SU-DHL-6 (cell line): ENCODE measurements at regions not wholly inside any gene's neighbourhood (a gene's known extent, or its start where the extent isn't known, plus 50 kb on each side); places are given as distances from the start of the nearest gene placed in this dataset.

Source experiments
- H2AFZ ChIP-seq: fragments of 200-600 bp; sonication (generic); 2 replicates; pipeline ENCODE4 v1.6.1; 2014; ENCODE audit warnings: low read depth, mild to moderate bottlenecking, moderate library complexity, mixed read lengths, antibody characterized with exemption, low read length; ENCODE audit not compliant: severe bottlenecking
- H3F3A ChIP-seq: fragments of 200-600 bp; shearing (Covaris generic); 2 replicates; pipeline ENCODE4 v1.6.0; 2016; ENCODE audit warnings: antibody characterized with exemption, mild to moderate bottlenecking; ENCODE audit not compliant: insufficient read depth
- H3K27ac ChIP-seq: fragments of 200-600 bp; sonication (generic); 2 replicates; pipeline ENCODE4 v1.5.1; 2016; ENCODE audit warnings: low read depth, mild to moderate bottlenecking, low read length, moderate library complexity, mixed read lengths
- H3K27me3 ChIP-seq: fragments of 200-600 bp; sonication (generic), shearing (Covaris generic); 2 replicates; pipeline ENCODE4 v1.6.0; 2014; ENCODE audit warnings: mild to moderate bottlenecking, low read length
- H3K36me3 ChIP-seq: fragments of 200-600 bp; sonication (generic); 2 replicates; pipeline ENCODE4 v1.6.1; 2014; ENCODE audit warnings: mild to moderate bottlenecking, low read length, mixed read lengths
- H3K4me2 ChIP-seq: fragments of 300-600, 200-600 bp; shearing (Covaris generic), sonication (generic); 2 replicates; pipeline ENCODE4 v1.6.0; 2014; ENCODE audit warnings: low read length, low read depth, mild to moderate bottlenecking; ENCODE audit not compliant: poor library complexity, severe bottlenecking
- H3K4me3 ChIP-seq: fragments of 200-600 bp; sonication (generic); 2 replicates; pipeline ENCODE4 v1.5.1; 2014; ENCODE audit warnings: antibody characterized with exemption, low read length, mild to moderate bottlenecking, mixed read lengths; ENCODE audit not compliant: insufficient read depth, poor library complexity, severe bottlenecking
- H3K79me2 ChIP-seq: fragments of 200-600 bp; sonication (generic); 2 replicates; pipeline ENCODE4 v1.6.1; 2014; ENCODE audit warnings: mild to moderate bottlenecking, low read length, moderate library complexity; ENCODE audit not compliant: insufficient read depth
- H3K9ac ChIP-seq: fragments of 200-600 bp; sonication (generic); 2 replicates; pipeline ENCODE4 v1.7.0; 2014; ENCODE audit warnings: mild to moderate bottlenecking, low read length
- H3K9me2 ChIP-seq: fragments of 200-600 bp; sonication (generic); replicated peaks from 2 replicates; pipeline ENCODE4 v1.6.1; 2014; ENCODE audit warnings: low read length; ENCODE audit not compliant: insufficient read depth
- H3K9me3 ChIP-seq: fragments of 200-600 bp; sonication (generic); 2 replicates; pipeline ENCODE4 v1.6.1; 2014; ENCODE audit warnings: low read length, mixed read lengths; ENCODE audit not compliant: insufficient read depth
- H4K20me1 ChIP-seq: fragments of 200-600 bp; sonication (generic); 2 replicates; pipeline ENCODE4 v1.6.1; 2014; ENCODE audit warnings: low read depth, mild to moderate bottlenecking, antibody characterized with exemption, low read length, moderate library complexity, mixed read lengths
- EZH2phosphoT487 ChIP-seq: fragments of 200-600 bp; sonication (generic), shearing (Covaris generic); conservative IDR thresholded peaks from 2 replicates; pipeline ENCODE4 v1.6.1; 2018; ENCODE audit warnings: mild to moderate bottlenecking, antibody characterized with exemption, low read length, moderate library complexity, mixed read lengths
- TF ChIP-seq, protein P1 (sequence below): fragments of 200-600 bp; sonication (generic); IDR thresholded peaks from one replicate; pipeline ENCODE4 v1.5.1; 2017; ENCODE audit warnings: antibody characterized with exemption, mild to moderate bottlenecking, low read length, moderate library complexity; ENCODE audit not compliant: insufficient read depth, poor library complexity, severe bottlenecking

DNA sequence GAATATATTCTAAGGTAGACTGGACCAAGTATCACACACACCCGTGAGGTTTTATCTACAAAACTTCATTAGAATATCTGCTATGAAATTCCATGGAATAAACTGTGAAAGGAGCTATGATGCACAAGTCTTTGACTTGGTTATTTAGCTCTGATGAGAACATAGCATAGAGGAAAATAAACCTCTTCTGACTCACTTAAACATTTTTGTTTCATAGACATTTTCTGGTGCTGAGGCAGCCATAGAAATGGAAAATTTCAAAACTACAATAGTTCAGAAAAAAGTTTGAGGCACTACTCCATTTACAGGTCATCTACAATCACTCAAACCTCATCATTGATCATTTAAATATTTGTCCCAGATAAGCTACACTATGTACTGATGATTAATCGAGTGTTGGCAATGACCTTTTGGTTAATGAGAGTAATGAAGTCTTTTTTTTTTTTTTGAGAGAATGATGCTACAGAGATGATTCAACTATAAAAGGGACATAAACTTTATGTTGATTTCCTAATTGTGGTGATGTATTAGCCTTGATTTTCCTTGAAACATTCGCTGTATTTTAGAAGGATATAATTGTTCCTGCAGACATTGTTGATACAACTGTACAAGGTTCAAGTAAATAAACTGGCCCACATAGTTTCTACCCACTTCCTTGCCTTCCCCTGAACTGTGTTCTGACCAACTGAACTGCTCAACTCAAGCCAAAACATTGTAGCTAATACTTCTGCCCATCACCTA is 77.5 kb downstream of the AREG start:
- H2AFZ ChIP-seq = no peak overlapping the region

DNA sequence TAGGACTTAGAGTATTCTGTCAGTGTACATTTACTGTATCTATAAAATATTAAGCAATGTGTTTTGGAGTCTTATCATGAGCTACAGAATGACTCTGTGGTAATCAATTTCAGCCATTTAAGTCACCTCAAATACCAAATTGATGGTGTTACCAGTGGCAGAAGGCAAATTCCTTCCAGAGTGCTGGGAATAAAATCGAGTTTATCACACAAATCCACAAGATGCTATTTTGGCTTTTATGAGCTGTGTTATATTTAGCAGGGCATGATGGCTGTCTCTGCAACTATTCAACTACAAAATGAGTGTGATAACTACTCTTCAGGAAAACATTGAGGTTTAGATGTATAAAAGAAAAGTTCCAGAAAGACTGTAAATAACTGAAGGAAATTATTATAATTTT is 78.2 kb downstream of the AREG start:
- no peaks in the 10 kb centered on the region for H3K36me3 ChIP-seq
- no peaks in the 10 kb centered on the region for H4K20me1 ChIP-seq
- no peak overlapping the region for H3K4me3 ChIP-seq
- no peak overlapping the region for H3K4me2 ChIP-seq
- no peak overlapping the region for H2AFZ ChIP-seq
- no peaks in the 10 kb centered on the region for H3K9me2 ChIP-seq
- H3F3A ChIP-seq = no peaks in the 10 kb centered on the region
- no peaks in the 10 kb centered on the region for H3K9me3 ChIP-seq
- TF ChIP-seq EZH2phosphoT487 = no peak
- TF ChIP-seq, protein P1, sequence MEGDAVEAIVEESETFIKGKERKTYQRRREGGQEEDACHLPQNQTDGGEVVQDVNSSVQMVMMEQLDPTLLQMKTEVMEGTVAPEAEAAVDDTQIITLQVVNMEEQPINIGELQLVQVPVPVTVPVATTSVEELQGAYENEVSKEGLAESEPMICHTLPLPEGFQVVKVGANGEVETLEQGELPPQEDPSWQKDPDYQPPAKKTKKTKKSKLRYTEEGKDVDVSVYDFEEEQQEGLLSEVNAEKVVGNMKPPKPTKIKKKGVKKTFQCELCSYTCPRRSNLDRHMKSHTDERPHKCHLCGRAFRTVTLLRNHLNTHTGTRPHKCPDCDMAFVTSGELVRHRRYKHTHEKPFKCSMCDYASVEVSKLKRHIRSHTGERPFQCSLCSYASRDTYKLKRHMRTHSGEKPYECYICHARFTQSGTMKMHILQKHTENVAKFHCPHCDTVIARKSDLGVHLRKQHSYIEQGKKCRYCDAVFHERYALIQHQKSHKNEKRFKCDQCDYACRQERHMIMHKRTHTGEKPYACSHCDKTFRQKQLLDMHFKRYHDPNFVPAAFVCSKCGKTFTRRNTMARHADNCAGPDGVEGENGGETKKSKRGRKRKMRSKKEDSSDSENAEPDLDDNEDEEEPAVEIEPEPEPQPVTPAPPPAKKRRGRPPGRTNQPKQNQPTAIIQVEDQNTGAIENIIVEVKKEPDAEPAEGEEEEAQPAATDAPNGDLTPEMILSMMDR = no peak
- H3K27ac ChIP-seq = no peak overlapping the region
- H3K79me2 ChIP-seq = no peaks in the 10 kb centered on the region
- no peak overlapping the region for H3K9ac ChIP-seq
- no peaks in the 10 kb centered on the region for H3K27me3 ChIP-seq

More for the DNA sequence above, 77.5 kb downstream of the AREG start:
- Histone ChIP-seq H3K9ac (no peak overlapping the region), H3K4me2 (no peak overlapping the region), H3K27me3 (no peaks in the 10 kb centered on the region), H3K9me3 (no peaks in the 10 kb centered on the region), H3K27ac (no peak overlapping the region), H3F3A (no peaks in the 10 kb centered on the region), H3K9me2 (no peaks in the 10 kb centered on the region), H3K4me3 (no peak overlapping the region), H3K79me2 (no peaks in the 10 kb centered on the region), H3K36me3 (no peaks in the 10 kb centered on the region), H4K20me1 (no peaks in the 10 kb centered on the region)
- no peak for TF ChIP-seq EZH2phosphoT487

DNA sequence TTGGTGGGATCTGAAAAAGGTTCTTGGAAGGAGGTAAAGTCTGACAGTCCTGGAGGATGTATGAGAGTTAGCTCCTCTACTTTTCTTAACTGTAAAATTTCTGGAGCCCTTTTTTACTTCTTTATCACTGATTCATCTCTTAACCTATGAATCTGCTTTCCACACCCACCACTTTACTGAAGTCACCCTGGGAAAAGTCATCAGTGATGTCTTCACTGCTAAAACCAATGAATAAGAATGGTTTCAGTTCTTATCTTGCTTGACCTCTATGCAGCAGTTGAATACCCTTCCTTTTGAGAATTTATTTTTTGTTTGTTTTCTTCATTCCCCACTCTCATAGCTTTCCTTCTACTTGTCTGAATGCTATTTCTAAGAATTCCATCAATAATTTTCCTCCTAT is 80.0 kb downstream of the AREG start:
- Histone ChIP-seq H4K20me1 (no peaks in the 10 kb centered on the region), H3K9me2 (no peaks in the 10 kb centered on the region), H3K9me3 (no peaks in the 10 kb centered on the region), H3K9ac (no peak overlapping the region), H3K36me3 (no peaks in the 10 kb centered on the region), H3K4me3 (no peak overlapping the region), H3K27ac (no peak overlapping the region), H3K79me2 (no peaks in the 10 kb centered on the region), H2AFZ (no peak overlapping the region), H3K4me2 (no peak overlapping the region), H3F3A (no peaks in the 10 kb centered on the region), H3K27me3 (no peaks in the 10 kb centered on the region)
- TF ChIP-seq, protein P1 = no peak
- no peak for TF ChIP-seq EZH2phosphoT487

DNA sequence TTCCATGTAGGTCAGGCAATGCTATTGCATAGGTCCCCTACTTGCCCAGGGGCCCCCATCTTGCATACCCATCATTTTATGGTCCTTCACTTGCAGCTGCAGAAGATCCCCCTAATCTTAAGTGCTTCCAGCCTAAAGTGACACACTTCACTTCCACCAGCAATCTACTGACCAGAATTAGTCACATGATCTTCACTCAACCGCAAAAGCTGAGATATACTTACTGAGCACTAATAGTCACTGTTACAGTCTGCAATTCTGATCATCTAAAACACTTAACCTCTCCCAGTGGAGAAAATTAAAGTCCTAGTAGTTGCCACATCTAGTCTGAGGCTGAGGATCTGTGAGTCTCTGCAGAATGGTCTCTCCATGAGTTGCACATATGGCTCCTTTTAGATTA is 82.1 kb downstream of the AREG start:
- TF ChIP-seq EZH2phosphoT487 = no peak
- TF ChIP-seq, protein P1 = no peak

More for the DNA sequence above, 82.1 kb downstream of the AREG start:
- H3F3A ChIP-seq = no peaks in the 10 kb centered on the region
- H3K79me2 ChIP-seq = no peaks in the 10 kb centered on the region
- no peaks in the 10 kb centered on the region for H3K27me3 ChIP-seq
- H3K9me3 ChIP-seq = no peaks in the 10 kb centered on the region
- H2AFZ ChIP-seq = no peak overlapping the region
- no peak overlapping the region for H3K27ac ChIP-seq
- no peak overlapping the region for H3K4me3 ChIP-seq
- H3K4me2 ChIP-seq = no peak overlapping the region
- H4K20me1 ChIP-seq = no peaks in the 10 kb centered on the region
- no peaks in the 10 kb centered on the region for H3K9me2 ChIP-seq
- H3K36me3 ChIP-seq = no peaks in the 10 kb centered on the region
- no peak overlapping the region for H3K9ac ChIP-seq
